Mesenteric fat pad (tissue), 1 donor: ENCODE measurements at regions not wholly inside any gene's neighbourhood (a gene's known extent, or its start where the extent isn't known, plus 50 kb on each side); places are given as distances from the start of the nearest gene placed in this dataset.
"Not testable (repeated sequence)": the region's sequence is repeated elsewhere in the genome, so short reads cannot be mapped to it uniquely, and the experiment has no call there.

Experiments used
- DNase-seq: peaks from one replicate; pipeline ENCODE4 v3.0.0-alpha.2; 2020; ENCODE audit warnings: low spot score
- donor health status: DM: yes; HTN: yes; CAD: no.

DNA sequence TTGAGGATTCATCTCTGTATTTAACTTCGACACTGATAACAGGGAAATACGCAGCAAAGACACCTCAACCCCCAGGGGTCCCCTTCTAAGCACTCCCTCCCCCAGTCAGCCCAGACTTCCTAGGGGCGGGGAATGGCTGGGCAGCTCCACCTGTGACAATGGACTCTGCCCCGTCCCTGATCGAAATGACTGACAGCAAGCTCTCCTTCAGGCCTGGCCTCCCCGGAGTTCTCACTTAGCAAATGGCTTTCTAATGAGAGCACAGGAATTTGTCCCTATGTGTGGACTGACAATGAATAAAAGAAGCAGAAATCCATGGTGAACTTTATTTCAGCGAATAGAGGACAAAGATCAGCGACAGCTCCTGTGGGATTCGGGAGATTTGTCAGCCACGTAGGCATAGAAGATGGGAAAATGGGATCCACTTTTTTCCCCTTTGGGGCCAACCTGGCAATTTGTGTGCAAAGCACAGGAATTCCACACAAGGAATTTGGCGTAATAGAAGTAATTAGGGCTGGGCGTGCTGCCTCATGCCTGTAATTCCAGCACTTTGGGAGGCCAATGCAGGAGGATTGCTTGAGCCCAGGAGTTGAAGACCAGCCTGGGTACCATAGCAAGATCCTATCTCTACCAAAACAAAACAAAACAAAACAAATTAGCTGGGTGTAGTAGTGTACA lies 63.8 kb downstream of the TNFAIP2 start:
- peak; percentile 65 for DNase-seq

DNA sequence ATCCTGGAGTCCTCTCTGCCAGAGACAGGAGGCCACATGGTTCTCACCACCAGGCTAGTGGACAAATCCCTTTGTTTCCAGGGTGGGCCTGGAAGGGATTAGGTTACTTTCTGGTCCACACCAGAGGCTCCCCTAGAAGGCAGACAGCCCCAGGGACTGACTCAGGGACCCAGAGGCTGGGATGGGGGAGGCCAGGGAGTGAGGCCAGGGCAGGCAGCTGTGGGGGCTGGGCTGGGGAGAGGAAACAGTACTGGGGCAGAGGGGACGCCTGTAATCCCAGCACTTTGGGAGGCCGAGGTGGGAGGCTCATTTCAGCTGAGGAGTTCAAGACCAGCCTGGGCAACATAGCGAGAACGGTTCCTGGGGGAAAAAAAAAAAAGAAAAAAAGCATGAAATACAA lies 64.7 kb downstream of the TNFAIP2 start:
- peak; percentile 81 for DNase-seq

DNA sequence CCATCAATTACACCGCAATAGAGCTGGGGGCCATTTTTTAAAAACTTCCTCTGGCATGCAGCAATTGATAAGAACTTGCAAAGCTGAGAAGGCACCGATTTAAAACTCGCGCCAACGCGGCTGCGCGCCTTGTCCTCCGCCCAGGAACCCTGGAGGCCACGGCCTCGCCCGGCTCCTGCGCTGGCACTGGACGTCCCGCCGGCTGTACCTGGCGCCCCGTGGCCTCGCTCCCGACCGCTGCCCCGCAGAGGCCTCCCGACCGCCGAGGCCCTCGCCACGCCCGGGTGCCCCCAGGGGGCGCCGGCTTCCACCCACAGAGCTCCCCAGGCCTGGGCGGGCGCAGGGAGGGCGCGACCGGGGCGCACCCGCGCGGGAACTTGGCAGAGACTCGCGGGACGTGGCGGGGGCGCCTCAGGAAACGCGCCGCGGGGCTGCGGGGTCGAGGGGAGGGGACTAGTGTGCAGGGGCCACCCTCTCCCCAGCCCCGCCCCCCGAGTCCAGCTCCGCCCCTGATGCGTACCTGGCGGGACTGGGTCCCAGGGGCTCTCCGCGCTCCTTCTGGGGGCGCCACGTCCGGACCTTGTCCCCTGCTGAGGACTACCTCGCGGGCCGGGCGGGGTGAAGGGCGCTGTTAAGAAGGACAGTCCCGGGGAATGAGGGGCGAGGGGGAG lies 65.7 kb downstream of the TNFAIP2 start:
- DNase-seq: peak; percentile 85

DNA sequence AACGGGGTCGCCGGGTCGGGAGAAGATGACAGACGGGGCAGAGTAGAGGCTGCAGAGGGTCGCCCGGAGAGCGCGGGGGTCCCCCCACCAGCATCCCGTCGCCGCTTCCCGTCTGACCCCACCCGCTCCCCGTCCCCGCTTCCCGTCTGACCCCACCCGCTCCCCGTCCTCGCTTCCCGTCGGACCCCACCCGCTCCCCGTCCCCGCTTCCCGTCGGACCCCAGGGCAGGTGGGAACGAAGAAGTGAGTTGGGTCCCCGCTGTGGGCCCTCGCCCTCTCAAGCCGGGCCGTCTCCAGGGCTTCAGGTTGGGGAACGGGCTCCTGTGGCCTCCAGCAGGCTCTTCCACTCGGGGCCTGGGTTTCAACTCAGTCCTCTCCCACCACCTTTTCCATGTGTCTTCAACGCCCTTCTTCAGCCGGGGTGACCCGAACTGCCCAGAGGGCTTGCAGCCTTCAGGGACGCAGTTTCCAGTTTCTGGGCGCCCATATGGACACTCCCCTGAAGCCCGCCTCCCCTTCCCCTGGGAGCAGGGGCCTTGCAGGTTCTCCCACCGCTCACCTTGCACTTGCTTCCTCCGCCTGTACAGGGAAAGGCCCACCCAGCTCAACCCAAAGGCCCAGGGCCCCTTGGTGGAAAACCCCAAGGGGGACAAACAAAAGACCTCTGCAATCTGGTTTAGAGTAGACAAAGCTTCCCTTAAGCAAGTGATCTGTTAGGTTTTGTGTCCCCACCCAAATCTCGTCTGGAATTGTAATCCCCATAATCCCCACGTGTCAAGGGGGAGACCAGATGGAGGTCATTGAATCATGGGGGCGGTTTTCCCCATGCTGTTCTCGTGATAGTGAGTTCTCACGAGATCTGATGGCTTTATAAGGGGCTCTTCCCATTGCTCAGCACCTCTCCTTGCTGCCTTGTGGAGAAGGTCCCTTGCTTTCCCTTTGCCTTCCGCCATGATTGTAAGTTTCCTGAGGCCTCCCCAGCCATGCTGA lies 66.5 kb downstream of the TNFAIP2 start:
- DNase-seq: peak; percentile 86

DNA sequence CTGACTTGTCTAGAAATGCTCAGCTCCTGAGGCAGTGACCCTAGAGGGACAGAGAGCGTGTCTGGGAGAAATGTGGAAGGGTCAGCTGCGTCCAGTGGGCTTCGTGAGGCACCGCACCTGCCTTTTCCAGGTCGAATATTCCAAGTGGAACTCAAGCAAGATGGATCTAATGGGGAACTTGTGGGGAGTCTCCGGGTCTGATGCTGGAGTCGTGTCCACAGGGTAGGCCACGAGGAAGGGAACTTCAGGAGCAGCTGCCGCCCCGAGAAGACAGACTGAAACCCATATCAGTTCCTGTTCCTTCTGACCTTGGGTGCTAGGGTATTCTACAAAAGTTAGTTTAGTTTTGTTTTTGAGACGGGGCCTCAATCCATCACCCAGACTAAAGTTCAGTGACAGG lies 67.5 kb downstream of the TNFAIP2 start:
- peak; percentile 53 for DNase-seq

DNA sequence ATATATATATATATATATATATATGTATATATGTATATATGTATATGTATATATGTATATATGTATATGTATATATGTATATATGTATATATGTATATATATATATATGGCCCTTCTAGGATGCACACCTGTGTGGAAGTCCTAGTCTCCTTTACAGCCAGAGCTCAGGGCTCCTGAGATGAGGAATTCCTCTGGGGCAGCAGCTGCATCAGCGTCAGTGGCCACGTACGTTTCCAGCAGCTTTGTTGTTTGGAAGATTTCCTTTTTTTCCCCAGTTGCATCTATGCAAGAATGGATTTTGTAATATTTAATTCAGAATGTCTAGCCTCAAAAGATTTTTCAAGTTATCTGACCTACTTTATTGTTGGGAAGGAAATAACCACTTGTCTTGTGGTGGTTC lies 68.6 kb downstream of the TNFAIP2 start:
- no peak for DNase-seq

DNA sequence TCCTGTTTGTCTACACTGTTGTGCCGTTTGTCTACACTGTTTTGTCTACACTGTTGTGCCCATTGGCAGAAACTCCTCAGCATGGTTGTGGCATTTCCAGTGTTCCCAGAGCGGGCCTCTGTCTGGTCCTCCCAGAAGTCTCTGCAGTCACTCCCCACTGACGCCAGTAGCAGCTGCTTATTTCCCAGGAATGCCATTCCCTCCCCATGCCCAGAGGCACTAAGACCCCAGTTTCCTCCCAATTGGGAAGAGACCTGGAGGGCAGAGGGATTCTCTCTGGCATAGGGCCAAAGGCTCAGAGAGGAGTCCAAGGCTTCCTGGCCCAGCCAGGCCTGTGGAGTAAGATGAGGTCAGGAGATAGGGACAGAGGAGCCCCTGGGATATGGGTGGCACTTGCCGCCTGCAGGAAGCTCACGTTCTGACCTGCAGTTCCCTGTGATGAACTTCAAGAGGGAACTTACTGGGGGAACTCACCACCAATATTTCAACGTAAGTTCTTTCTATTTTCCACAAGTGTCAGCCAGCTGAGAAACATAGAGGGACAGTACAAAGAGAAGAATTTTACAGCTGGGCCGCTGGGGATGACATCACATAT lies 69.1 kb downstream of the TNFAIP2 start:
- peak; percentile 69 for DNase-seq

DNA sequence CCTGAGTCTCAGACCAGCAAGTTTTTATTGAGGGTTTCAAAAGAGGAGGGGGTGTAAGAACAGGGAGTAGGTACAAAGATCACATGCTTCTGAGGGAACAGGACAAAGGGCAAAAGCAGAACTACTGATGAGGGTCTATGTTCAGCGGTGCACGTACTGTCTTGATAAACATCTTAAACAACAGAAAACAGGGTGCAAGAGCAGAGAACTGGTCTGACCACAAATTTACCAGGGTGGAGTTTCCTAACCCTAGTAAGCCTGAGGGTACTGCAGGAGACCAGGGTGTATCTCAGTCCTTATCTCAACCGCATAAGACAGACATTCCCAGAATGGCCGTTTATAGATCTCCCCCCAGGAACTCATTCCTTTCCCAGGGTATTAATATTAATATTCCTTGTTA lies 69.6 kb downstream of the TNFAIP2 start:
- not testable (repeated sequence) for DNase-seq

DNA sequence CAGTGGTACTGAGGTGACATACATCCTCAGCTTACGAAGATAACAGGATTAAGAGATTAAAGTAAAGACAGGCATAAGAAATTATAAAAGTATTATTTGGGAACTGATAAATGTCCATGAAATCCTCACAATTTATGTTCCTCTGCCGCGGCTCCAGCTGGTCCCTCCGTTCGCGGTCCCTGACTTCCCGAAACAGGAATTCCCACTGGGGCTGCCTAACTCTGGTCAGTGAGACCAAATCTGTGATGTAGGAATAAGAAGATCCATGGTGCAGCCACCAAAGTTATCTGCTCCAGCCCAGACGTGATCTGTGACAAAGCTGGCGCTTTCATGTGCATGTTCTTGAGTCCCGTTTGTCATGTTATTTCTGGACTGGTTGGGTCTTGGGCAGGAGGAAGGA lies 70.2 kb downstream of the TNFAIP2 start:
- DNase-seq: peak; percentile 53

DNA sequence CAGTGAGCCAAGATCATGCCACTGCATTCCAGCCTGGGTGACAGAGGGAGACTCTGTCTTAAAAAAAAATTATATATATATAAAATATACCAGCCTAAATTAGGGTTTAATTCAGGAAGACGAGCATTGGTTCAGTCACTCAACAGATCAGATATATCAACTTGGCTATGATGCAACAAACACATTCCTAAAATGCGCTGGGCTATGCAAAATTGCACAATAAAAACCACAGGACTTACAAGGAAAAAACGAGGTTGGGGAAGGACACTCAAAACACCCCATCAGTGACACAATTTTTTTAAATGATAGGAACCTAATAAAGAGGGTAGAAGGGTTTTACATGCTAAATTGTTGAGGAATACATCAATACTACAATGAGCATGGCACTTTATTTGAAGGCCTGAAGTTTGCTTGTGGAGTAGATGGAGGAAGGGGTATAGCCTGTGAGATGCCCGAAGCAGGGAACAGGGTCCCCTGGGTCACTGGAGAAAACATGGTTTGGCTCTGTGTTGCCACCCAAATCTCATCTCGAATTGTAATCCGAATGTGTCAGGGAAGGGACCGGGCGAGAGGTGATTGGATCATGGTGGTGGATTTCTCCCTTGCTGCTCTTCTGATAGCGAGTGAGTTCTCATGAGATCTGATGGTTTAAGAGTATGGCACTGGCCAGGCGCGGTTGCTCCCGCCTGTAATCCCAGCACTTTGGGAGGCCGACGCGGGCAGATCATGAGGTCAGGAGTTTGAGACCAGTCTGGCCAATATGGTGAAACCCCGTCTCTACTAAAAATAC lies 71.2 kb downstream of the TNFAIP2 start:
- peak; percentile 75 for DNase-seq

DNA sequence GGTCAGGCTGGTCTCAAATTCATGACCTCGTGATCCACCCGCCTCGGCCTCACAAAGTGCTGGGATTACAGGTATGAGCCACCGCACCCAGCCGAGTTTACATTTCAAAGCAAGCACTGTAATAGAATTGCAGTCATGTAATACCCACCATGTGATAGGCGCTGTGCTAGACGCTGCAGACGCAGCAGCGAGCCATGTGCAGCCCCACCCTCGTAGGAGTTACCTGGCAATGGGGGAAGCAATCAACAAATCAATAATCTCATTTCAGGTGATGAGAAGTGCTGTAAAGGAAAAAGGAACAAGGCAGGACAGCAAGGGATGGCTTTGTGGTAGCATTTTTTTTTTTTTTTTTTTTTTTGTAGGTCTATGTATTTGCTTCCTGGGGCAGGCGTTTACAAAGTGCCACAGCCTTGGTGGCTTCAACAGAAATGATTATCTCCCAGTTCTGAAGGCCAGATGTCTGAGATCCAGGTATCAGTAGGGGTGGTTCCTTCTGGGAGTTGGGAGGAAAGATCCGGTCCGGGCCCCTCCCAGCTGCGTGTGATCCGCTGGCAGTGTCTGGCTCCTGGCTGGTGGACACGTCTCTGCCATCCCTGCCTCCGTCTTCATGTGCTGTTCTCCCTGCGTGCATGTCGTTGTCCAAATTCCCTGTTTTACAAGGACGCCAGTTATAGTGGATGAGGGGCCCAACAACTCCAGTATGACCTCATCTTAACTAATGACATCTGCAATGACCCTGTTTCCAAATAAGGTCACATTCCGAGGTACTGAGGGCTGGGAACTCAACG lies 72.8 kb downstream of the TNFAIP2 start:
- DNase-seq: peak; percentile 84

DNA sequence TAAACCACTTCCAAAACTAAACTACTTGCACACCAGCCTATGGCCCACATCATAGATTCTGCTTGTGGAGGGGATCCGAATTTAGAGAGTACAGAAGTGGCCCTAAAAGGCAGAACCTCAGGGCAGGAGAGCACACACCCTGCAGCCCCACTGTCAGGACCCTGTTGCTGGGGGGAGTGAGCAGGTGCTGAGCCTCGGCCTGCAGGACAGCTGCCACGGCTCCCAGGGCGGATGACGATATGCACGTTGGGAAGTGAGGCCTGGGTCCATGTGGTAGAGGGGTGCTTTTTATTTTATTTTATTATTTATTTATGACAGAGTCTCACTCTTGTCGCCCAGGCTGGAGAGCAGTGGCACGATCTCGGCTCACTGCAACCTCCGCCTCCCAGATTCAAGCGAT lies 73.5 kb downstream of the TNFAIP2 start:
- DNase-seq: peak; percentile 60

DNA sequence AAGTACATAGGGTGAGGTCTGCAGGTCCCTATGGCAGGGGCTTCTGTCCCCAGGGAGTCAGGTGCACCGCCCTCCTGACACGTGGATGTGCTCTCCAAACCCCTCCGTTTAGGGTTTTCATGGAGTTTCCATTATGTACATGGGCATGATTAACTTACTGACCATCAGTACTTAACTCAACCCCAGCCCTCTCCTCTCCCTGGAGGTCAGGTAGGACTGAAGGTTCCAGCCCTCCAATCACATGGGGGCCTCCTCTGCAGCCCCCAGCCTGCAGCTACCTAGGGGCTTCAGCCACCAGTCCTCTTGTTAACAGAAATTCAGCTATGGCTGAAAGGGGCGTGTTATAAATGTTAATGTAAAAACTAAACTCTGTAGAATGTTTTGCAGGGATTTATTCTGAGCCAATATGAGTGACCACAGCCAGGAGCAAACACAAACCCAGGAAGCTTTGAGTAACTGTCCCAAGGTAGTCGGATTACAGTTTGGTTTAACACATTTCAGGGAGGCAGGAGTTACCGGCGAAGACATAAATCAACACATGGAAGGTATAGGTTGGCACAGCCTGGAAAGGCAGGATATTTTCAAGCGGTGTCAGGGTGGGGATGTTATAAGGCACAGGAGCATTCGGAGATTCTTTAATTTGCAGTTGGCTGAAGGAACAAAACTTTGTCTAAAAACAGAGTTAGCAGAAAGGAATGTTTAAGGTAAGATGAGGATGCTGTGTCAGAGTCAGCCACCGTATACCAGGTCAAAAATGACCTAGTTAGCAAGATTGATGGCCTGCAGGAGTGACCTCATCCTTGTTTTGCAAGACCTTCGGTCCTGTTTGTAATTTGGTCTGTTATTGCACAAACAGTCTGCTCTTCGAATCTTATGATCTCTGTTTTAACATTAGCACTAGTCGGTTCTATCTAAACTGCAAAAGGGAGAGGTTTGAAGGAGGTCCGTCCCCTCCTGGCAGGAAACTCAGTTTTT lies 75.2 kb downstream of the TNFAIP2 start:
- no peak for DNase-seq

DNA sequence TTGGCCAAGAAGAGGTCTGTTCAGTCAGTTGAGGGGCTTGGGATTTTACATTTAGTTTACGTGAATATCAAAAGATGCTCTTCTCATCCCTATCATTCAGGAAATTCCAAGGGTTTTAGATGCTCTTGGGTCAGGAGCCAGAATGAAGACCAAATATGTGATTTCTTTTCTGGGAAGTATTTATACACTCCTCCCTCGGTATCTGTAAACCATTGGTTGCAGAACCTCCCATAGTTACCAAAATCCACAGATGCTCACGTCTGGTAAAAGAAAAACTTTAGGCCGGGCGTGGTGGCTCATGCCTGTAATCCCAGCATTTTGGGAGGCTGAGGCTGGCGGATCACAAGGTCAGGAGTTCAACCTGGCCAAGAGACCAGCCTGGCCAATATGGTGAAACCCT lies 75.9 kb downstream of the TNFAIP2 start:
- no peak for DNase-seq

DNA sequence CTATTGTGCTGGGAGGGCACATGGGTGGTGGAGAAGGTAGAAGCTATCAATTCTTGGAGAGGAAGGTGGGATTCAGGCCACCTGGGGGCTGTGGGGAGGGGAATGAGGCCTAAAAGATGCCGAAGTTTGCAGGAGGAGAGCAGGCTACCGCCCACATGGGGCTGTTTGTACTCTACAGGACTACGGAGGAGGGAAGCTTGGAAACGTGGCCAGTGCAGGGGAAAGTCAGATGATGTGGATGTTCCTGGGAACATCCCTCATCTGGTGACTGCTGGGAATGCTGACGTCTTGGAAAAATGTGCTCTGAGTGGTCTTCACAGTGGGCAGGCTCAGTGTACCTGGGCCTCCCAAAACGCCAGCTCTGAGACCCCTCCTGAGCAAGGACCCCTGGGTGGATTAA lies 78.5 kb downstream of the TNFAIP2 start:
- no peak for DNase-seq

DNA sequence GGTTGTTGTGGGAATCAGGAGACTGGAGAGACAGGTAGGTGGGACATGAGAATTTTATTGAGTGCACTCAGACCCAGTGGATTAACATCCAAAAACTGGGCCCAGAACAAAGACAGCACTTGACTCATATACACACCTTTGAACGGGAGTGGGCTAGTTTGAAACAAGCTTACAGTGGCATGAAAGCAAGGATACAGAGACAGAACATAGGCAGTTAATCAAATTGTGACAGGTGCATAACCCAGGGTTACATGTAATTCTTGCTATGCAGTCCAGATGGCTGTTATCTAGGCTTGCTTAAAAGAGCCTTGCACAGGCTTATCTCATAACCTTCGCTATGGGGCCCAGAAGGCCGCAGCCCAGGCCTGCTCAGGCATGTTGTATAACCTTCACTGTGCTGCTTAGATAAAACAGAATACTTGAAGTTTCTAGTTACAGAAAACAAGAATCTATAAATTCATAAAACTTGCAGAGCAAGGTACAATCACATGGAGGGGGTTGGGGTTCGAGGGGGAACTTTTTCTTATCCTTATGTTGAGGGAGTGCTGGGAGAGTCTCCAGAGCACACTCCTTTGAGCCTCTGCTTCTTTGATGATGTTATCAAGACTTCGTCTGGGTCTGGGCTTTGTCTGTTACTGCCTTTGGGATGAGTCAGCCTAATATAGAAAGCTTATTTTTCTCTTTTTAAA lies 81.7 kb downstream of the TNFAIP2 start:
- DNase-seq: no peak

DNA sequence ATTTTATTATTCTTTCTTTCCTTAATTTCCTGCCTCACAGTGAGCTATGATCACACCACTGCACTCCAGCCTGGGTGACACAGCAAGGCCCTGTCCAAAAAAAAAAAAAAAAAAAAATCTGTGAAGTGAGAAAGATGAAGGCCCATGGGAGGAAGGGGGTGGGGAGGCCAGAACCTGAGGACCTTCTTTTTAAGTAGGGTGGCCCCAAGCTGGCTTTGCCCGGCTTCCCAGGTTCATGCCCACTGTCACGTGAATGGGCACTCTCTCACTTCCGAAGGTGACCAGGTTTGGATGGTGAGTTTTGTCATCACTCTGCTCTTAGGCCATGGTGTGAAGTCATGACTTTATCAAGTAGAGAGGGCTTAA lies 82.3 kb downstream of the TNFAIP2 start:
- DNase-seq: no peak

DNA sequence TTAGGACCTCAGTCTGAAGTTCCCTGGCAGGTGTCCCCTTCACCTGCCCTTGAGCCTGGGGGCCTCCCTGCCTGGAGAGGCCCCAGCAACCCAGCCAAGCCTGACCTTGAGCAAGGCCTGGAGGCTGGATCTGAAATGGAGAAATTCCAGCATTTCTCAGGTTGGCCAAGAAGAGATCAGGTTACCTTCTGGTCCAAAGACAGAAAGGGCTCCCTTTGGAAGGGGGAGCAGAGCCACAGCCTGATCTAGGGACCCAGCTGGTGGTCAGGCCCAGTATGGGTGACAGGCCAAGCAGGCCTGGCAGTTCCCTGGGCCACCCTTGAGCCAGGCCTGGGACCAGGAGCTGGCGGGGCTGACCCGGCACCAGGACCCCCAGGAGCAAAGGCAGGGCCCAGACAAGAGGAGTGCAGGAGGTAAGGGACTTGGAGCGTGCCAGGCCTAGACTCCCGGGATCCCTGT lies 82.8 kb downstream of the TNFAIP2 start:
- DNase-seq: no peak
